ENCODE measurements at regions not wholly inside any gene's neighbourhood (a gene's known extent, or its start where the extent isn't known, plus 50 kb on each side); places are given as distances from the start of the nearest gene placed in this dataset.
"Not testable (repeated sequence)": the region's sequence is repeated elsewhere in the genome, so short reads cannot be mapped to it uniquely, and the experiment has no call there.

DNA sequence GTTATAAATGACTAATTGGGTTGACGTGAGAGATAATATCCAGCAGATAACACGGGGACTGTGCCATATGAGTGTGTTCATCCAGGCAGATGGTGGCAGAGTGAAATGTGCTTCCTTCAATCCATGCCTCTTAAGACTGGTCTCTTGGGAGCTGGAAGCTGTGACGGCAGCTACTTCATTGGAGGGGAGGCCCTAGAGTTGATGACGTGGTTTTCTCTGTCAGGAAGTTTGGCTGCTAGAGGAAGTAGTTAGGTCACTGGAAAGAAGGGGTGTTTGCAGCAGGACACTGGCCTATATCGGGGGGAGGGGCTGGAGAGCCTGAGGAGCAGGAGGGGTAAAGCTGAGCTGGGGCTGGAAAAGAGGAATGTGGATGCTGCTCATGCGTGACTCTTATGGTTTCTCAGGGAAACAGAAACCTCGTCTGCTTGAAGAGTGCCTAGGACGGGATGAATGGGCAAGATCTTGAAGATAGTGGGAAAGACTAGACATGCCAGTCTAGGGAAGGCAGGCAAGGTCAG, 3051.6 kb downstream of the RPIA start:
- 56 to 58% methylated on average over 8 of the region's 8 CpGs for WGBS, 2 donors
- H3K27ac ChIP-seq; DNase-seq; intact Hi-C loops (cut with DNase I); H3K4me1 ChIP-seq; H3K9me3 ChIP-seq; H3K36me3 ChIP-seq; H3K4me3 ChIP-seq: not testable (repeated sequence)
- H3K27me3 ChIP-seq, result peaks cover 0 to 15% (median 0%) of the 10 kb centered on the region in 4 donors

GRCh38 chr2:91743910-91744309, 3052.4 kb downstream of the RPIA start:
- DNase-seq; H3K4me1 ChIP-seq; H3K27ac ChIP-seq; H3K9me3 ChIP-seq; H3K4me3 ChIP-seq; intact Hi-C loops (cut with DNase I); H3K36me3 ChIP-seq: not testable (repeated sequence)
- H3K27me3 ChIP-seq, result peaks cover 0 to 24% (median 0%) of the 10 kb centered on the region in 4 donors
- 45 to 46% methylated on average over 1 of the region's 1 CpG for WGBS, 2 donors

DNA sequence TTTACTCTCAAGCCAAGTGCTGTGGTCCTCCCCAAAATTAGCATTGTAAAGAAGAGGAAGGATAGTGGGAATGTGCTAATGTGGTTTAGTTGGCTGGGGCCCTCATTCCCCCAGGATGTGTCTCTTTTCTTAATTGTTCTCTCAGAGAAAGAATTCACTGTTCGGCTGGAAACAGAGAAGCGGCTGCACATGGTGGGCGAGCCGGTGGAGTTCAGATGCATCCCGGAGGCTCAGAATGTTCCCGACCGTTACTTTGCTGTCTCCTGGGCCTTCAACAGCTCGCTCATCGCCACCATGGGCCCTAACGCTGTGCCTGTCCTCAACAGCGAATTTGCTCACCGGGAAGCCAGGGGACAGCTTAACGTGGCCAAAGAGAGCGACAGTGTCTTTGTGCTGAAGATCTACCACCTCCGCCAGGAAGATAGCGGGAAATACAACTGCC, 3053.2 kb downstream of the RPIA start:
- H3K27me3 ChIP-seq, result peaks cover 0 to 32% (median 0%) of the 10 kb centered on the region in 4 donors
- H3K4me1 ChIP-seq; H3K9me3 ChIP-seq; H3K36me3 ChIP-seq; intact Hi-C loops (cut with DNase I); H3K4me3 ChIP-seq; H3K27ac ChIP-seq; DNase-seq: not testable (repeated sequence)
- 67 to 68% methylated on average over 1 to 7 of the region's 16 CpGs for WGBS, 2 donors

- peaks cover 0 to 23% (median 0%) of the 10 kb centered on the region in 4 donors for H3K27me3 ChIP-seq
- 43 to 47% methylated on average over 16 to 35 of the region's 52 CpGs for WGBS, 2 donors
- H3K27ac ChIP-seq, result no peak overlapping the region
- H3K36me3 ChIP-seq, result no peaks in the 10 kb centered on the region
- no peak for DNase-seq
- H3K4me1 ChIP-seq, result no peaks in the 10 kb centered on the region
- TF ChIP-seq, protein P1, sequence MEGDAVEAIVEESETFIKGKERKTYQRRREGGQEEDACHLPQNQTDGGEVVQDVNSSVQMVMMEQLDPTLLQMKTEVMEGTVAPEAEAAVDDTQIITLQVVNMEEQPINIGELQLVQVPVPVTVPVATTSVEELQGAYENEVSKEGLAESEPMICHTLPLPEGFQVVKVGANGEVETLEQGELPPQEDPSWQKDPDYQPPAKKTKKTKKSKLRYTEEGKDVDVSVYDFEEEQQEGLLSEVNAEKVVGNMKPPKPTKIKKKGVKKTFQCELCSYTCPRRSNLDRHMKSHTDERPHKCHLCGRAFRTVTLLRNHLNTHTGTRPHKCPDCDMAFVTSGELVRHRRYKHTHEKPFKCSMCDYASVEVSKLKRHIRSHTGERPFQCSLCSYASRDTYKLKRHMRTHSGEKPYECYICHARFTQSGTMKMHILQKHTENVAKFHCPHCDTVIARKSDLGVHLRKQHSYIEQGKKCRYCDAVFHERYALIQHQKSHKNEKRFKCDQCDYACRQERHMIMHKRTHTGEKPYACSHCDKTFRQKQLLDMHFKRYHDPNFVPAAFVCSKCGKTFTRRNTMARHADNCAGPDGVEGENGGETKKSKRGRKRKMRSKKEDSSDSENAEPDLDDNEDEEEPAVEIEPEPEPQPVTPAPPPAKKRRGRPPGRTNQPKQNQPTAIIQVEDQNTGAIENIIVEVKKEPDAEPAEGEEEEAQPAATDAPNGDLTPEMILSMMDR (IDR thresholded peaks at IDR 0.05), result no peak
- no peak for TF ChIP-seq POLR2A (IDR thresholded peaks at IDR 0.05)
- intact Hi-C loops (cut with DNase I), result no loop called here
- no peaks in the 10 kb centered on the region for H3K9me3 ChIP-seq
- no peak overlapping the region for H3K4me3 ChIP-seq
Measured at GRCh38 chr2:91748902-91749301, 3057.4 kb downstream of the RPIA start.

DNA sequence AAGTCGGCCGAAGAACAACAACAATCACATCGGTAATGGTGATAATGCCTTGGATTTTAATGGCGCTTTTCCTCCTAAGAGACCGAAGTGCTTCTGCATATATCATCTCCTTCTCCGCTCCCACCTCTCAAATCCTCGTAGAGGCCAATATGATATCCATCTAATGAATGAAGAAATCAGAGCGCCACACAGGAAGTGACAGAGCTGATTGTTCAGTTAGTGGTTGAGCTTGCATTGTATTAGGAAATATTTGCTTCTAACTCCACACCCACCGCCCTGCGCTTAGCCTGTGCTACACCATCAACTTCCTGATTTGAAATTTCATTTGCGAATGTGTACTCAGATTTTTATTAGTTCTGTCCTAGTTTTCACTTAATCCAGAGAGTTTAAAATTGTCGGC, 3058.2 kb downstream of the RPIA start:
- 82 to 85% methylated on average over 4 to 6 of the region's 12 CpGs for WGBS, 2 donors
- H3K9me3 ChIP-seq; H3K27ac ChIP-seq; intact Hi-C loops (cut with DNase I); DNase-seq; H3K36me3 ChIP-seq; H3K4me1 ChIP-seq; H3K4me3 ChIP-seq: not testable (repeated sequence)
- peaks cover 0 to 23% (median 0%) of the 10 kb centered on the region in 4 donors for H3K27me3 ChIP-seq

- DNase-seq; H3K9me3 ChIP-seq; intact Hi-C loops (cut with DNase I); H3K36me3 ChIP-seq; H3K27ac ChIP-seq; H3K4me3 ChIP-seq: not testable (repeated sequence)
- Histone ChIP-seq H3K27me3 (peaks cover 0 to 12% (median 0%) of the 10 kb centered on the region in 4 donors), H3K4me1 (peaks cover 0 to 11% (median under 1%) of the 10 kb centered on the region in 3 donors)
- 7 to 24% methylated on average over 3 to 4 of the region's 5 CpGs for whole genome bisulfite sequencing, 2 donors
Measured at GRCh38 chr2:91759361-91759941, 3068.0 kb downstream of the RPIA start.

DNA sequence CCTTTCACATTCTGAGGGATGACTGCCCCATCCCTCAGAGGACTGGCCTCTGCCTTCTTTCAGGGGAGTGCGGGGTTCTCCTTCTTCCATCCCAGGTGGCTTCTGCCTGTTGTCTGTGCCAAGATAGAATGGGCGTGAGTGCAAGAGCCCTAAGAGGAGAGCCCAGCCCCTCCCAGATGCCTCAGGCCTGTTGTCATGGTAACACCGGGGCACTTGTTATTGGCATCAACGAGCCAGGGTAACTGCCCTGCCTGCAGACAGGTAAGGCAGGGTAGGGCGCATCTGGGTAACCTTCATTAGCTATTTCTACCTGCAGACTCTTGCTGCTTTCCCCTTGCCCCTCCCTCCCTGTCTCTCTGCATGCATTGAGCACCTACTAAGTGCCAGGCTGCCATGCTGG, 3069.2 kb downstream of the RPIA start:
- H3K4me1 ChIP-seq, result peaks cover 0 to 15% (median 5%) of the 10 kb centered on the region in 3 donors

DNA sequence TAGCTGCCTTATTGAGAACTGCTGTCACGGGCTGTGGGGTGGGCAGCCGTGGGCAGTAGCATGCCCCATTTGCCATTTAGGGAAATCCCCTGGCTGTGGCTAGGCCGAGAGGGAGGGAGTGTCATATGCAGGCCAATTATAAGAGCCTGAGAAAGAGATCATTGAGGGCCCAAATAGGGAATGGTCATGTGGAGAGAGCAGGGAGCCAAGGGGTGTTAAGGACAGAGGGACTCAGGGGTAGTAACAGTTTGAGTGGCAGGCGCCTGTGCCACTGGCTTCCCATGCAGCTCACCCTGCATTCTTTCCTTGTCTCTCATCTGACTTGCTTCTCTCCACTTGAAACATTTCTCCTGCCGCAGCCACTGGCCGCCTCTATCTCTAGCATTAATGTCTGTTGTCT, 3070.8 kb downstream of the RPIA start:
- peaks cover 0 to 26% (median 8%) of the 10 kb centered on the region in 3 donors for H3K4me1 ChIP-seq
- intact Hi-C loops (cut with DNase I); DNase-seq; H3K27ac ChIP-seq; H3K4me3 ChIP-seq; H3K9me3 ChIP-seq; H3K36me3 ChIP-seq; H3K27me3 ChIP-seq: not testable (repeated sequence)
- 82 to 100% methylated on average over 2 of the region's 6 CpGs for WGBS, 2 donors

More for the DNA sequence above, 3069.2 kb downstream of the RPIA start:
- H3K36me3 ChIP-seq; H3K4me3 ChIP-seq; intact Hi-C loops (cut with DNase I); H3K9me3 ChIP-seq; H3K27ac ChIP-seq; DNase-seq: not testable (repeated sequence)
- H3K27me3 ChIP-seq, result peaks cover 0 to 12% (median 0%) of the 10 kb centered on the region in 4 donors
- 61 to 74% methylated on average over 3 of the region's 5 CpGs for WGBS, 2 donors

DNA sequence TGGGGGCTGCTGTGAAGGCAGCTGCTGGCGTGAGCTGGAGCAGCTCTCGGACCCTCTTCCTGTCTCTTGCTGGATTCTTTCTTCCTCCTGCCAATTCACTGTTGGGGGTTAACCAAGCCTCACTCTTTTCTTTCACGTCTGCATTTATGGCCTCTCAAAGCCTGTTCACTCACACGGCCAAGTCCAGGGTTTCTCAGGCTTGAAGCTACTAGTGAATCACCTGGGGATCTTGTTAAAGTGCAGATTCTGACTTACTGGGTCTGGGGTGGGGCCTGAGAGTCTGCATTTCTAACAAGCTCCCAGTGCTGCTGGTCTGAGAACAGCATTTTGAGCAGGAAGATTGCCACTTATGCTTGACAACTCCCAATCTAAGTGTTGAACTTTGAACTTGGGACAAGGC, 3072.2 kb downstream of the RPIA start:
- H3K27me3 ChIP-seq; H3K36me3 ChIP-seq; H3K27ac ChIP-seq; H3K9me3 ChIP-seq; intact Hi-C loops (cut with DNase I); H3K4me3 ChIP-seq; DNase-seq: not testable (repeated sequence)
- H3K4me1 ChIP-seq, result peaks cover 0 to 26% (median 8%) of the 10 kb centered on the region in 3 donors
- WGBS, 2 donors, result 58% methylated on average over 3 of the region's 4 CpGs; no CpG with 5 or more reads in 1 of the 2 donors

GRCh38 chr2:91764581-91765002, 3073.1 kb downstream of the RPIA start:
- intact Hi-C loops (cut with DNase I); H3K4me3 ChIP-seq; DNase-seq; H3K36me3 ChIP-seq; H3K9me3 ChIP-seq; H3K27me3 ChIP-seq: not testable (repeated sequence)
- WGBS, 2 donors, result 23 to 27% methylated on average over 5 of the region's 5 CpGs
- Histone ChIP-seq H3K27ac (peak overlapping the region in 1 of 4 donors; percentile 17), H3K4me1 (peaks cover 0 to 26% (median 8%) of the 10 kb centered on the region in 3 donors)

GRCh38 chr2:91765018-91765754, 3073.7 kb downstream of the RPIA start:
- Histone ChIP-seq H3K4me1 (peaks cover 0 to 26% (median 8%) of the 10 kb centered on the region in 3 donors), H3K27ac (peak overlapping the region in 1 of 4 donors; percentile 17)
- WGBS, 2 donors, result 68 to 100% methylated on average over 1 to 2 of the region's 7 CpGs
- H3K36me3 ChIP-seq; DNase-seq; H3K9me3 ChIP-seq; intact Hi-C loops (cut with DNase I); H3K4me3 ChIP-seq; H3K27me3 ChIP-seq: not testable (repeated sequence)

Measured in esophagus squamous epithelium (tissue), 5 donors.